SW 1271 (cell line): ENCODE measurements at regions not wholly inside any gene's neighbourhood (a gene's known extent, or its start where the extent isn't known, plus 50 kb on each side); places are given as distances from the start of the nearest gene placed in this dataset.
A peak's percentile ranks its signal among the peaks of the same experiment; 100 is the strongest.
"Not testable (repeated sequence)": the region's sequence is repeated elsewhere in the genome, so short reads cannot be mapped to it uniquely, and the experiment has no call there.

ENCODE experiments used
- DNase-seq, 2 experiments: peaks; one replicate each; lab custom pipeline; 2025; lab: John Stamatoyannopoulos, UW

- peak in 1 of 2 experiments; percentile 21 for DNase-seq
Observed at GRCh38 chr11:7143908-7144307, 55.1 kb downstream of the RBMXL2 start.

DNA sequence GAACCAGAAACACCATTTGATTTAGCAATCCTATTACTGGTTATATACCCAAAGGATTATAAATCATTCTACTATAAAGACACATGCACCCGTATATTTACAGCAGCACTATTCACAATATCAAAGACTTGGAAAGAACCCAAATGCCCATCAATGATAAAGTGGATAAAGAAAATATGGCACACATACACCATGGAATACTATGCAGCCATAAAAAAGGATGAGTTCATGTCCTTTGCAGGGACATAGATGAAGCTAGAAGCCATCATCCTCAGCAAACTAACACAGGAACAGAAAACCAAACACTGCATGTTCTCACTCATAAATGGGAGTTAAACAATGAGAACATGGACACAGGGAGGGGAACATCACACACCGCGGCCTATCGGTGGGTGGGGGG lies 61.3 kb downstream of the RBMXL2 start:
- not testable (repeated sequence) for DNase-seq

- no peak for DNase-seq
Observed at GRCh38 chr11:7154881-7155361, 66.1 kb downstream of the RBMXL2 start.

DNA sequence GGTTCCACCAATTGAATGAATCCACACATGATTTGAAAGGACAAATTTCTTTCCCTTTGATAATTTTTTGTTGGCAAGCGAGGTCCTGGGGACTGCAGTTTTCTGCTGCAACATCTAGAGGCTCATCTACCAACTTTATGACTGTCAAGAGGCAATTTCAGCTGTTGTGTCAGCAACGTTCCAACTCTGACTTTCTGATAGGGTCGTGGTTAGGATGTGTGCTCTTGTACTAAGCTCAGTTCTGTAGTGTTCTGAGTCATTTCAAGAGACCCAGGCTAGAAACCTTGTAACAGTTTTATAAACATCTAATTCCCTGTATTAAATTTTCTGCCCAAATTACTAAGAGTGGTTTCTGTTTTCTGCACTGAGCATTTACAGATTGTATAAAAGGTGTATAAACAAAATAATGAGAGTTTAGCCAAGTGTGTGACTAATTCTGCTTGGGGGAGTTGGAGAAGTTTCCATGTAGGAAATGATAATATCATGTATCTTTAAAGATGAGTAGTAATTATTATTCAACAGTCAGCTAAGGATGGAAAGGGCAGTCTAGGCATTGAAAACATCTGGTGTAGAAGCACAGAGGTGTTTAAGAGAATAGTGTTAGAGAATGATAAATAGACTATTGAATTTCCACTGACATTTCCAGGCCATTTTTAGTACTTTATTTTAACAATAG lies 72.2 kb downstream of the RBMXL2 start:
- no peak for DNase-seq

DNA sequence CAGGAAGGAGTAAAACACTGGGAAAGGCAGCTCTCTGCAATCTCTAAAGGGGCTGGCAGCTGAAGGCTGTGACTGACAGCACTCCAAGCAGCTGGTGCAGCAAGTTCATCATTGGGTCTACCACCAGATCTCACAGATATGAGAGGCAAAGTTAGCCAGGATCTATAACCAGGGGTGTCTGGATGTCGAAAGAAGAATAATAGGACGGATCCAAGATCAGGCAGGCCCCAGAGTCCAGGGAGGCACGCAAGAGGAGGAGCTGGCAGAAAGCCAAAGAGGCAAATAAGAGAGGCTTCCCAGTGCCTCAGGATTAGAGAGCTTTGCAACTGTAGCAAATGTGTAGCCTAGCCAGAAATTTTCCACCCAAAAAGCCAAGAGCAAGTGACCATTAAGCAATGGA lies 77.1 kb downstream of the RBMXL2 start:
- no peak for DNase-seq

- peak in 1 of 2 experiments; percentile 8 for DNase-seq
Observed at GRCh38 chr11:7167976-7168740, 79.4 kb downstream of the RBMXL2 start.

DNA sequence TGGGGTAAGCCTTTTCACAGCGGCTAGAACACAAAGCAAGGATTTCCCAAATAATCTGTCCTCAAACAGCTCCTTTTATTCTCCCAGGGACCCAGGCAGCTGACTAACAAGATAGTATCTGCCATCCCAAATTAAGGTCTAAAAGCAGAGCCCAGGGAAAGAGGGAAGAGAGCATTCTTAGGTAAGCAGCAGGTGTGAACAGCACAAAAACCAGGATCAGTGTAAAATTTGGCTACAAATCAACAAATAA lies 79.9 kb downstream of the RBMXL2 start:
- no peak for DNase-seq

DNA sequence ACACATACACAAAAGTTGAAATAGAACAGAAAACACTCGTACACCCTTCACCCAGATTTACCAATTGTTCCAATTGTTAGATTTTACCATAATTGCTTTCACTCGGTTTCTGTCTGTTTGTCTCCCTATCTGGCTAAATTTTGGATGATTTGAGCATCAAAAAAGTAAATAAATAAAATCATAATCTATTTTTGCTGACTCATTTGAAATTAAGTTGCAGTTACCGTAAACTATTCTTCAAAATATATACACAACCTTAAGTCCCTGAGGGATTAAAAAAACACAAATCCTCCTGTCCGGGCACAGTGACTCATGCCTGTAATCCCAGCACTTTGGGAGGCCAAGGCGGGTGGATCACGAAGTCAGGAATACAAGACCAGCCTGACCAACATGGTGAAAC lies 81.3 kb upstream of the SYT9 start:
- no peak for DNase-seq

DNA sequence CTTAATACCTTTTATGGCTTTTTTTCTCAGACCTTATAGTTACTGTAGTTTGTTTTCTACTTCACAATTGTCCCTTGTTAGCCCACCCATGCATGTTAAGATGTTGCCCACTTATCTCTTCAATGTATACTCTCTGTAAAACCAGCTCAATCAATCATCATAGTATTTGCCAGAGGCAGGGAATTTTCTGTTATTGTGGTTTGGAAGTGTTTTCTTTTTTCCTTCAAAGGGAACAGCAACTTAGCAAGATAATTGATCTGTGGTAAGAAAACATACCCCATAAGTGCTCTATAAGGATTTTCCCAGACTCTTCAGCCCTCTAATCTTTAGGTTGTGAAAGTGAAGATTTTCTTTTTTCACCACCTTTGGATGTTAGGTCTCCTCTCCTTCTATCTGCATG lies 76.7 kb upstream of the SYT9 start:
- DNase-seq = no peak

DNA sequence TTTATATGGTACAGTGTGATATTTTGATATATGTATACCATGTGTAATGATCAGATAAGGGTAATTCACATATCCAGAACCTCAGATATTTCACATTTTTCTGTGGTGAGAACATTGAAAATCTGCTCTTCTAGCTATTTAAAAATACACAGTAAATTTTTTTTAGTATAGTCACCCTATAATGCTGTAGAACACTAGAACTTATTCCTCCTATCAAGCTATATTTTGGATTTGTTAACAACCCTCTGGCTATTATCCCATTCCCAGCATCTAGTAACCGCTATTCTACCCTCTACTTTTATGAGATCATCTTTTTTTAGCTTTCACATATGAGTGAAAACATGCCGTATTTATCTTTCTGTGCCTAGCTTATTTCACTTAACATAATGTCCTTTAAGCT lies 65.5 kb upstream of the SYT9 start:
- DNase-seq = no peak

DNA sequence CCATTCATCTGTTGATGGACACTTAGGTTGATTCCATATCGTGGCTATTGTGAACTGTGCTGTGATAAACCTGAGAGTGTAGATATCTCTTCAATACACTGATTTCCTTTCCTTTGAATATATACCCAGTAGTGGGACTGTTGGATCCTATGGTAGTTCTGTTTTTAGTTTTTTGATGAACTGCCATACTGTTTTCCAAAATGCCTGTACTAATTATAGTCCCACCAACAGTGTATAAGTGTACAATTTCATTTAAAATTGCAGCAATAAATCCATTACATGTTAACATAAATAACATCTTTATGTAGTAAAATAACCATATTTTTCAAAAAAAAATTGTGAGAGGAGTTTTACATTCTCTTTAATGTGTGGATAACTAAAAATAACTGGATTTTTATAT lies 65.0 kb upstream of the SYT9 start:
- DNase-seq = no peak

- DNase-seq = not testable (repeated sequence)
Observed at GRCh38 chr11:7192785-7193184, 58.9 kb upstream of the SYT9 start.

DNA sequence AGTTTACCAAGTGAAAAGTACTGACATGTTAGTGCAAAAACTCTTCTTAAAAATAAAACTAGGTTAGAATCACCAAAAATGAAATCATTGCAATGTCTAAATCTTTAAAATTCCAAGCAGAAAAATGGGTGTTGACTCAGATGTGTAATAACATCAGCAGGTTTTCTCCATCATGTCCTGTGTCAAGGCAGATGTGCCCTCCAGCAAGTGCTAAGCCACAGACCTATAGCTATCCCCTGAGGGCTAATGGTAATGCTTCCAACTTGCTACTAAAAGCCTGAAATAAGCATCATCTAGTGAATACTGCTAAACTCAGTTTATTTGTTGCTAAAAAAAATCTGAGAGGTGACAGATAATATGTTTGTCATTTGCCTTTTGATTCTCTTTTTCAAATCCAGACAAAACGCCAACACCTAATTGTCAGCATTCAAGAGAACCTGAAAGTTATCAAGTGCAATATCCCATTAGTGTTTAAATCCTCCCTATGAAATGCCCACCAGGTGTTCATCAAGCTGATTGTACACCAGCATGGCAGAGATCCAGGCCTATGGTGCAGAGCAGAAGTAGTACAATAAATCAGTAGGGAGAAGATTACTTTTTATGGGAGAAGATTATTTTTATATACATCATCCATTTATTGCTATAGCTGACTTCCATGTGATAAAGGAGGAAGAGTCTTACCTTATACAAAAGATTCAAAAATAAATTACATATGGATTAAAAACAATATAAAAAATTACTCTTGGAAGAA lies 55.1 kb upstream of the SYT9 start:
- no peak for DNase-seq

DNA sequence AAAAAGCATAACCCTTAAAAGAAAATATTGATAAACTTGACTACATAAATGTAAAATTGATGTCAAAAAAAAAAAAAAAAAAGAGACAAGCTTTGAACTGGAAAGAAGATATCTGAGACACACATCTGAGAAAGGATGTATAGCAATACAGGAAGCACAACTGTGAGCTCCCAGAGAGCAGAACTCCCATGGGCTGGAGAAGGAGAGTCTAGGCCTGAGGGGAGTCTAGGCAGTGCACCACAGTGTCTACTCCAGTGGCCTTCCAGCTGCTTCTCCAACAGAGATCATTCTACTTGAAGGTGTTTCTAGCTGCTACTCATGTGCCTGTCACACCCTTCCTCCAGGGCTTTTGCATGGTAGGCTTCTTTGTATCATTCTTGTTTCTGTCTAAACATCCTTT lies 54.2 kb upstream of the SYT9 start:
- DNase-seq = no peak
